SK-N-SH (cell line): ENCODE measurements at regions not wholly inside any gene's neighbourhood (a gene's known extent, or its start where the extent isn't known, plus 50 kb on each side); places are given as distances from the start of the nearest gene placed in this dataset.

Experiments used
- CTCF ChIA-PET: fragments of 300-600, 350-600 bp; formaldehyde crosslinking; extraction: SDS; loops from one replicate; lab custom pipeline; 2021; lab: Yijun Ruan, JAX
- POLR2A ChIA-PET: fragments of 350-600 bp; sonication (Branson Sonifier 250); formaldehyde crosslinking; extraction: SDS; loops from one replicate; lab custom pipeline; 2020; ENCODE audit warnings: antibody characterized with exemption, inconsistent platforms; lab: Yijun Ruan, JAX
- DNase-seq: peaks from one replicate; pipeline ENCODE4 v3.0.0; 2012
- H2AFZ ChIP-seq: fragments of 200-600 bp; sonication (generic); 2 replicates; pipeline ENCODE4 v1.8.1; 2016; ENCODE audit warnings: antibody characterized with exemption, mild to moderate bottlenecking, low read depth
- H3F3A ChIP-seq: fragments of 200-600 bp; sonication (generic); replicated peaks from 2 replicates; pipeline ENCODE3; 2016; ENCODE audit warnings: antibody characterized with exemption, mild to moderate bottlenecking; ENCODE audit not compliant: insufficient read depth
- H3K27ac ChIP-seq, 2 experiments: fragments of 200-500 bp in 1 of 2; fragments of 200-600 bp in 1 of 2; sonication (Bioruptor generic) in 1 of 2; sonication (generic), shearing (Covaris generic) in 1 of 2; 2 replicates each; pipeline versions ENCODE4 v1.5.1 to v1.6.1; 2014 to 2016; ENCODE audit warnings: low read depth in 2 of 2, inconsistent platforms in 1 of 2, low read length in 1 of 2, mild to moderate bottlenecking in 1 of 2, mixed read lengths in 1 of 2
- H3K27me3 ChIP-seq: fragments of 200-600 bp; sonication (generic), shearing (Covaris generic); 2 replicates; pipeline ENCODE4 v1.6.1; 2016; ENCODE audit warnings: mixed run types; ENCODE audit not compliant: insufficient read depth
- H3K36me3 ChIP-seq, 2 experiments: fragments of 200-500 bp in 1 of 2; fragments of 200-600 bp in 1 of 2; sonication (Bioruptor generic) in 1 of 2; sonication (generic) in 1 of 2; replicated peaks in 1 of 2; 2 replicates each; pipeline versions ENCODE3 to v1.5.1; 2014 to 2016; ENCODE audit warnings: low read length in 1 of 2, mild to moderate bottlenecking in 1 of 2; ENCODE audit not compliant: insufficient read depth in 2 of 2, control insufficient read depth in 1 of 2
- H3K4me1 ChIP-seq, 2 experiments: fragments of 200-500 bp in 1 of 2; fragments of 200-600 bp in 1 of 2; sonication (Bioruptor generic) in 1 of 2; sonication (generic), shearing (Covaris generic) in 1 of 2; 2 replicates each; pipeline versions ENCODE4 v1.5.1 to v1.6.1; 2014 to 2016; ENCODE audit warnings: low read depth in 1 of 2, low read length in 1 of 2, mixed run types in 1 of 2; ENCODE audit not compliant: insufficient read depth in 2 of 2, control insufficient read depth in 1 of 2
- H3K4me2 ChIP-seq: fragments of 200-600 bp; sonication (generic), shearing (Covaris generic); 2 replicates; pipeline ENCODE4 v1.6.1; 2017; ENCODE audit warnings: mixed run types
- H3K4me3 ChIP-seq, 2 experiments: fragments of 200-500 bp in 1 of 2; fragments of 200-600 bp in 1 of 2; sonication (Bioruptor generic) in 1 of 2; sonication (generic), shearing (Covaris generic) in 1 of 2; 2 replicates each; pipeline versions ENCODE4 v1.5.1 to v1.8.1; 2014 to 2016; ENCODE audit warnings: low read depth in 2 of 2, inconsistent platforms in 1 of 2, low read length in 1 of 2, mild to moderate bottlenecking in 1 of 2, mixed read lengths in 1 of 2, moderate library complexity in 1 of 2
- H3K79me2 ChIP-seq: fragments of 200-600 bp; sonication (generic); 2 replicates; pipeline ENCODE4 v1.8.1; 2017; ENCODE audit warnings: mild to moderate bottlenecking; ENCODE audit not compliant: insufficient read depth
- H3K9ac ChIP-seq: fragments of 200-600 bp; sonication (generic); 2 replicates; pipeline ENCODE4 v1.6.1; 2017; ENCODE audit warnings: mixed run types
- H3K9me2 ChIP-seq: fragments of 200-600 bp; sonication (generic); 2 replicates; pipeline ENCODE4 v1.6.1; 2017; ENCODE audit warnings: mixed run types
- H3K9me3 ChIP-seq: fragments of 200-600 bp; sonication (generic); 2 replicates; pipeline ENCODE4 v1.6.1; 2017; ENCODE audit warnings: mixed run types, mild to moderate bottlenecking, moderate library complexity
- H4K20me1 ChIP-seq: fragments of 200-600 bp; sonication (generic); 2 replicates; pipeline ENCODE4 v1.6.1; 2017; ENCODE audit warnings: mild to moderate bottlenecking, mixed run types; ENCODE audit not compliant: insufficient read depth
- EP300 ChIP-seq, 2 experiments: IDR thresholded peaks; 2 replicates each; pipeline versions ENCODE4 v1.4.0 to v1.6.1; 2012; ENCODE audit warnings: borderline replicate concordance in 1 of 2, low read depth in 1 of 2, low read length in 1 of 2
- FOSL2 ChIP-seq: IDR thresholded peaks from 2 replicates; pipeline ENCODE4 v1.4.0; 2012; ENCODE audit warnings: low read depth, mild to moderate bottlenecking, moderate library complexity, borderline replicate concordance
- FOXJ3 ChIP-seq: sonication (generic); formaldehyde crosslinking; IDR thresholded peaks from 2 replicates; pipeline ENCODE4 v1.5.1; 2020; ENCODE audit warnings: mild to moderate bottlenecking, missing genetic modification reagents
- FOXM1 ChIP-seq: IDR thresholded peaks from 2 replicates; pipeline ENCODE4 v1.4.0; 2012; ENCODE audit warnings: low read depth, mild to moderate bottlenecking
- GATA2 ChIP-seq: sonication (generic); formaldehyde crosslinking; IDR thresholded peaks from 2 replicates; pipeline ENCODE4 v1.5.0; 2020; ENCODE audit warnings: mild to moderate bottlenecking, missing genetic modification reagents
- NRF1 ChIP-seq: IDR thresholded peaks from 2 replicates; pipeline ENCODE4 v1.6.1; 2012; ENCODE audit warnings: low read depth, mild to moderate bottlenecking, low read length
- POLR2AphosphoS5 ChIP-seq: IDR thresholded peaks from 2 replicates; pipeline ENCODE4 v1.6.1; 2012; ENCODE audit warnings: low read depth, low read length
- RFX5 ChIP-seq: IDR thresholded peaks from 2 replicates; pipeline ENCODE4 v1.6.1; 2012; ENCODE audit warnings: mild to moderate bottlenecking, improper control_type of control experiment, low read length
- RXRA ChIP-seq: IDR thresholded peaks from 2 replicates; pipeline ENCODE4 v1.4.0; 2012; ENCODE audit warnings: low read depth, mild to moderate bottlenecking, borderline replicate concordance
- SIN3A ChIP-seq: IDR thresholded peaks from 2 replicates; pipeline ENCODE4 v1.6.1; 2012; ENCODE audit warnings: low read depth, mild to moderate bottlenecking, low read length, moderate library complexity, borderline replicate concordance
- TAF1 ChIP-seq: IDR thresholded peaks from 2 replicates; pipeline ENCODE4 v1.6.1; 2012; ENCODE audit warnings: low read depth, mild to moderate bottlenecking, low read length, moderate library complexity, borderline replicate concordance
- YY1 ChIP-seq: IDR thresholded peaks from 2 replicates; pipeline ENCODE4 v1.4.0; 2012; ENCODE audit warnings: low read depth, mild to moderate bottlenecking
- WGBS: methylation state at CpG from one replicate; pipeline ENCODE4 v1.1.6; 2017; ENCODE audit warnings: low lambda C conversion rate; 5-methylcytosine and 5-hydroxymethylcytosine counted together
- TF ChIP-seq, protein P1 (sequence below): IDR thresholded peaks from 2 replicates; pipeline ENCODE4 v1.4.0; 2012; ENCODE audit warnings: low read depth
- TF ChIP-seq, protein P2 (sequence below): IDR thresholded peaks from 2 replicates; pipeline ENCODE4 v1.6.1; 2012; ENCODE audit warnings: mild to moderate bottlenecking, low read depth, low read length, moderate library complexity
- TF ChIP-seq, protein P3 (sequence below): IDR thresholded peaks from 2 replicates; pipeline ENCODE4 v1.4.0; 2012; ENCODE audit warnings: low read depth, borderline replicate concordance

GRCh38 chr7:9900339-9900738, 1073.3 kb upstream of the PHF14 start:
- POLR2A ChIA-PET: no interaction called here
- H3K27me3 ChIP-seq: no peaks in the 10 kb centered on the region
- no peaks in the 10 kb centered on the region for H3K4me1 ChIP-seq
- no peaks in the 10 kb centered on the region; the same call in 1 of the 2 replicates for H3K9me2 ChIP-seq
- no peak for DNase-seq
- WGBS: 10% methylated on average over 2 of the region's 2 CpGs
- TF ChIP-seq, protein P1, sequence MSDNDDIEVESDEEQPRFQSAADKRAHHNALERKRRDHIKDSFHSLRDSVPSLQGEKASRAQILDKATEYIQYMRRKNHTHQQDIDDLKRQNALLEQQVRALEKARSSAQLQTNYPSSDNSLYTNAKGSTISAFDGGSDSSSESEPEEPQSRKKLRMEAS: no peak
- TF ChIP-seq EP300 (IDR thresholded peaks at IDR 0.05; ENCODE audit: borderline replicate concordance in 1 of 2, low read depth in 1 of 2, low read length in 1 of 2) (no peak), GATA2 (CRISPR knock-in tag) (no peak), FOXM1 (no peak), FOSL2 (no peak), RXRA (no peak), FOXJ3 (CRISPR knock-in tag) (no peak), TAF1 (no peak), POLR2AphosphoS5 (no peak), SIN3A (no peak), NRF1 (no peak), YY1 (no peak), RFX5 (no peak)
- TF ChIP-seq, protein P2, sequence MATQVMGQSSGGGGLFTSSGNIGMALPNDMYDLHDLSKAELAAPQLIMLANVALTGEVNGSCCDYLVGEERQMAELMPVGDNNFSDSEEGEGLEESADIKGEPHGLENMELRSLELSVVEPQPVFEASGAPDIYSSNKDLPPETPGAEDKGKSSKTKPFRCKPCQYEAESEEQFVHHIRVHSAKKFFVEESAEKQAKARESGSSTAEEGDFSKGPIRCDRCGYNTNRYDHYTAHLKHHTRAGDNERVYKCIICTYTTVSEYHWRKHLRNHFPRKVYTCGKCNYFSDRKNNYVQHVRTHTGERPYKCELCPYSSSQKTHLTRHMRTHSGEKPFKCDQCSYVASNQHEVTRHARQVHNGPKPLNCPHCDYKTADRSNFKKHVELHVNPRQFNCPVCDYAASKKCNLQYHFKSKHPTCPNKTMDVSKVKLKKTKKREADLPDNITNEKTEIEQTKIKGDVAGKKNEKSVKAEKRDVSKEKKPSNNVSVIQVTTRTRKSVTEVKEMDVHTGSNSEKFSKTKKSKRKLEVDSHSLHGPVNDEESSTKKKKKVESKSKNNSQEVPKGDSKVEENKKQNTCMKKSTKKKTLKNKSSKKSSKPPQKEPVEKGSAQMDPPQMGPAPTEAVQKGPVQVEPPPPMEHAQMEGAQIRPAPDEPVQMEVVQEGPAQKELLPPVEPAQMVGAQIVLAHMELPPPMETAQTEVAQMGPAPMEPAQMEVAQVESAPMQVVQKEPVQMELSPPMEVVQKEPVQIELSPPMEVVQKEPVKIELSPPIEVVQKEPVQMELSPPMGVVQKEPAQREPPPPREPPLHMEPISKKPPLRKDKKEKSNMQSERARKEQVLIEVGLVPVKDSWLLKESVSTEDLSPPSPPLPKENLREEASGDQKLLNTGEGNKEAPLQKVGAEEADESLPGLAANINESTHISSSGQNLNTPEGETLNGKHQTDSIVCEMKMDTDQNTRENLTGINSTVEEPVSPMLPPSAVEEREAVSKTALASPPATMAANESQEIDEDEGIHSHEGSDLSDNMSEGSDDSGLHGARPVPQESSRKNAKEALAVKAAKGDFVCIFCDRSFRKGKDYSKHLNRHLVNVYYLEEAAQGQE: no peak
- TF ChIP-seq, protein P3, sequence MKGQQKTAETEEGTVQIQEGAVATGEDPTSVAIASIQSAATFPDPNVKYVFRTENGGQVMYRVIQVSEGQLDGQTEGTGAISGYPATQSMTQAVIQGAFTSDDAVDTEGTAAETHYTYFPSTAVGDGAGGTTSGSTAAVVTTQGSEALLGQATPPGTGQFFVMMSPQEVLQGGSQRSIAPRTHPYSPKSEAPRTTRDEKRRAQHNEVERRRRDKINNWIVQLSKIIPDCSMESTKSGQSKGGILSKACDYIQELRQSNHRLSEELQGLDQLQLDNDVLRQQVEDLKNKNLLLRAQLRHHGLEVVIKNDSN: no peak
- TF ChIP-seq, all 33 proteins: peak for 0
- Histone ChIP-seq H4K20me1 (no peaks in the 10 kb centered on the region), H3K27ac (no peak overlapping the region), H2AFZ (no peak overlapping the region), H3K9ac (no peak overlapping the region), H3K4me3 (no peak overlapping the region), H3K9me3 (peaks cover 27% of the 10 kb centered on the region; the same call in 1 of the 2 replicates), H3F3A (no peaks in the 10 kb centered on the region), H3K79me2 (no peaks in the 10 kb centered on the region), H3K4me2 (no peak overlapping the region), H3K36me3 (no peaks in the 10 kb centered on the region)
- CTCF ChIA-PET: no interaction called here
